ENCODE measurements at regions not wholly inside any gene's neighbourhood (a gene's known extent, or its start where the extent isn't known, plus 50 kb on each side); places are given as distances from the start of the nearest gene placed in this dataset.

DNA sequence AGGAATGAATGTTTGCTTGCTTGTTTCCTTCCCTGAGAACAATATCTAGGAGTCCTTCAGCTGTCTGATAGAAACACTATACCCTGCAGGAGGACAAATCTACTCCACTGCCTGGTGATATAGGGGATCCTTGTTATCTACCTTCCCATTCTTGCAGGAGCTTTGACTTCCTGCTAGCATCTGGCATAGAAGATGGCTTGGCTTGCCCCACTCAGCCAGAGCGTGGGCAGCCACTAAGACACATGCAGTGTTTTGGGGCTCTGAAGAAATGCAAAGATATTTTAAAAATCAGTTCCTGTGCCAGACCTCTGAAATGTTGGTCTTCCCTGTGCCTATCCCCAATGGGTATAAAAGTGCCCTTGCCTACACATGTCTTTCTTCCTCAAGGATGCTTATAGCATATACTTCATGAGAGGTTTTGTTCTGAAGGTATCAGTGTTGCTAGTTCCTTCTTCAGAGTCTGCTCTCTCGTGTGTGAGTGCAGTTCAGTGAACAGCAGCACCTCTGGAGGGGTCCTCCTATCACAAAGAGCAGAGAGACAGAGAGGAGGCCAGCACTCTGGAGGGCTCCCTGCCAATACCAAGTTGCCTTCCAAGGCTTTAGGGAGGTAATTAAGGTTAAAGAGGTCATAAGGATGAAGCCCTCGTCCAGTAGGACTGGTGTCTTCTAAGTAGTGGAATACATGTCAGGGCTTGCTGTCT lies 149.1 kb upstream of the CALCR start:
- TF ChIP-seq, protein P1, sequence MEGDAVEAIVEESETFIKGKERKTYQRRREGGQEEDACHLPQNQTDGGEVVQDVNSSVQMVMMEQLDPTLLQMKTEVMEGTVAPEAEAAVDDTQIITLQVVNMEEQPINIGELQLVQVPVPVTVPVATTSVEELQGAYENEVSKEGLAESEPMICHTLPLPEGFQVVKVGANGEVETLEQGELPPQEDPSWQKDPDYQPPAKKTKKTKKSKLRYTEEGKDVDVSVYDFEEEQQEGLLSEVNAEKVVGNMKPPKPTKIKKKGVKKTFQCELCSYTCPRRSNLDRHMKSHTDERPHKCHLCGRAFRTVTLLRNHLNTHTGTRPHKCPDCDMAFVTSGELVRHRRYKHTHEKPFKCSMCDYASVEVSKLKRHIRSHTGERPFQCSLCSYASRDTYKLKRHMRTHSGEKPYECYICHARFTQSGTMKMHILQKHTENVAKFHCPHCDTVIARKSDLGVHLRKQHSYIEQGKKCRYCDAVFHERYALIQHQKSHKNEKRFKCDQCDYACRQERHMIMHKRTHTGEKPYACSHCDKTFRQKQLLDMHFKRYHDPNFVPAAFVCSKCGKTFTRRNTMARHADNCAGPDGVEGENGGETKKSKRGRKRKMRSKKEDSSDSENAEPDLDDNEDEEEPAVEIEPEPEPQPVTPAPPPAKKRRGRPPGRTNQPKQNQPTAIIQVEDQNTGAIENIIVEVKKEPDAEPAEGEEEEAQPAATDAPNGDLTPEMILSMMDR (optimal IDR thresholded peaks at IDR 0.05 in 1 of 3, IDR thresholded peaks at IDR 0.05 in 1 of 3, conservative IDR thresholded peaks at IDR 0.05 in 1 of 3; ENCODE audit: extremely low read depth in 1 of 3, insufficient read depth in 2 of 3, low read length in 3 of 3): no peak
- TF ChIP-seq EZH2 (IDR thresholded peaks at IDR 0.05; ENCODE audit: low read length): no peak

All from keratinocyte (primary cell).